ENCODE measurements at regions not wholly inside any gene's neighbourhood (a gene's known extent, or its start where the extent isn't known, plus 50 kb on each side); places are given as distances from the start of the nearest gene placed in this dataset.

- TF ChIP-seq, protein P1, sequence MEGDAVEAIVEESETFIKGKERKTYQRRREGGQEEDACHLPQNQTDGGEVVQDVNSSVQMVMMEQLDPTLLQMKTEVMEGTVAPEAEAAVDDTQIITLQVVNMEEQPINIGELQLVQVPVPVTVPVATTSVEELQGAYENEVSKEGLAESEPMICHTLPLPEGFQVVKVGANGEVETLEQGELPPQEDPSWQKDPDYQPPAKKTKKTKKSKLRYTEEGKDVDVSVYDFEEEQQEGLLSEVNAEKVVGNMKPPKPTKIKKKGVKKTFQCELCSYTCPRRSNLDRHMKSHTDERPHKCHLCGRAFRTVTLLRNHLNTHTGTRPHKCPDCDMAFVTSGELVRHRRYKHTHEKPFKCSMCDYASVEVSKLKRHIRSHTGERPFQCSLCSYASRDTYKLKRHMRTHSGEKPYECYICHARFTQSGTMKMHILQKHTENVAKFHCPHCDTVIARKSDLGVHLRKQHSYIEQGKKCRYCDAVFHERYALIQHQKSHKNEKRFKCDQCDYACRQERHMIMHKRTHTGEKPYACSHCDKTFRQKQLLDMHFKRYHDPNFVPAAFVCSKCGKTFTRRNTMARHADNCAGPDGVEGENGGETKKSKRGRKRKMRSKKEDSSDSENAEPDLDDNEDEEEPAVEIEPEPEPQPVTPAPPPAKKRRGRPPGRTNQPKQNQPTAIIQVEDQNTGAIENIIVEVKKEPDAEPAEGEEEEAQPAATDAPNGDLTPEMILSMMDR (IDR thresholded peaks at IDR 0.05; ENCODE audit: insufficient read depth, low read length) = no peak
- TF ChIP-seq GABPA (IDR thresholded peaks at IDR 0.05; ENCODE audit: low read depth) (no peak), POLR2AphosphoS5 (IDR thresholded peaks at IDR 0.05; ENCODE audit: low read depth) (no peak)
- TF ChIP-seq, protein P2, sequence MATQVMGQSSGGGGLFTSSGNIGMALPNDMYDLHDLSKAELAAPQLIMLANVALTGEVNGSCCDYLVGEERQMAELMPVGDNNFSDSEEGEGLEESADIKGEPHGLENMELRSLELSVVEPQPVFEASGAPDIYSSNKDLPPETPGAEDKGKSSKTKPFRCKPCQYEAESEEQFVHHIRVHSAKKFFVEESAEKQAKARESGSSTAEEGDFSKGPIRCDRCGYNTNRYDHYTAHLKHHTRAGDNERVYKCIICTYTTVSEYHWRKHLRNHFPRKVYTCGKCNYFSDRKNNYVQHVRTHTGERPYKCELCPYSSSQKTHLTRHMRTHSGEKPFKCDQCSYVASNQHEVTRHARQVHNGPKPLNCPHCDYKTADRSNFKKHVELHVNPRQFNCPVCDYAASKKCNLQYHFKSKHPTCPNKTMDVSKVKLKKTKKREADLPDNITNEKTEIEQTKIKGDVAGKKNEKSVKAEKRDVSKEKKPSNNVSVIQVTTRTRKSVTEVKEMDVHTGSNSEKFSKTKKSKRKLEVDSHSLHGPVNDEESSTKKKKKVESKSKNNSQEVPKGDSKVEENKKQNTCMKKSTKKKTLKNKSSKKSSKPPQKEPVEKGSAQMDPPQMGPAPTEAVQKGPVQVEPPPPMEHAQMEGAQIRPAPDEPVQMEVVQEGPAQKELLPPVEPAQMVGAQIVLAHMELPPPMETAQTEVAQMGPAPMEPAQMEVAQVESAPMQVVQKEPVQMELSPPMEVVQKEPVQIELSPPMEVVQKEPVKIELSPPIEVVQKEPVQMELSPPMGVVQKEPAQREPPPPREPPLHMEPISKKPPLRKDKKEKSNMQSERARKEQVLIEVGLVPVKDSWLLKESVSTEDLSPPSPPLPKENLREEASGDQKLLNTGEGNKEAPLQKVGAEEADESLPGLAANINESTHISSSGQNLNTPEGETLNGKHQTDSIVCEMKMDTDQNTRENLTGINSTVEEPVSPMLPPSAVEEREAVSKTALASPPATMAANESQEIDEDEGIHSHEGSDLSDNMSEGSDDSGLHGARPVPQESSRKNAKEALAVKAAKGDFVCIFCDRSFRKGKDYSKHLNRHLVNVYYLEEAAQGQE (IDR thresholded peaks at IDR 0.05; ENCODE audit: insufficient replicate concordance, low read depth) = no peak
Observed at GRCh38 chr1:11413986-11414391, 65.0 kb upstream of the DISP3 start.

Data from HL-60 (cell line).